GM23248 (cell line): ENCODE measurements at regions not wholly inside any gene's neighbourhood (a gene's known extent, or its start where the extent isn't known, plus 50 kb on each side); places are given as distances from the start of the nearest gene placed in this dataset.

ENCODE experiments used
- DNase-seq: peaks from one replicate; pipeline ENCODE4 v3.0.0-alpha.2; 2015
- H2AFZ ChIP-seq: fragments of 200-600 bp; sonication (generic); 2 replicates; pipeline ENCODE4 v1.6.1; 2016; ENCODE audit warnings: antibody characterized with exemption
- H3F3A ChIP-seq: fragments of 200-600 bp; sonication (generic); 2 replicates; pipeline ENCODE4 v1.6.1; 2016; ENCODE audit warnings: mild to moderate bottlenecking, antibody characterized with exemption, mixed run types; ENCODE audit not compliant: insufficient read depth
- H3K27ac ChIP-seq: fragments of 200-600 bp; sonication (generic); 2 replicates; pipeline ENCODE4 v1.5.1; 2016; ENCODE audit warnings: mild to moderate bottlenecking
- H3K27me3 ChIP-seq: fragments of 200-600 bp; sonication (generic); replicated peaks from 2 replicates; pipeline ENCODE4 v1.6.1; 2016; ENCODE audit warnings: mild to moderate bottlenecking; ENCODE audit not compliant: insufficient read depth
- H3K36me3 ChIP-seq: fragments of 200-600 bp; sonication (generic); 2 replicates; pipeline ENCODE4 v1.6.1; 2016; ENCODE audit warnings: low read depth, mild to moderate bottlenecking
- H3K4me1 ChIP-seq: fragments of 200-600 bp; sonication (generic); 2 replicates; pipeline ENCODE4 v1.6.1; 2016; ENCODE audit warnings: mild to moderate bottlenecking; ENCODE audit not compliant: insufficient read depth
- H3K4me2 ChIP-seq: fragments of 200-600 bp; sonication (generic); one replicate; pipeline ENCODE4 v1.6.1; 2016; ENCODE audit warnings: mild to moderate bottlenecking; ENCODE audit not compliant: unreplicated experiment
- H3K4me3 ChIP-seq: fragments of 200-600 bp; sonication (generic); 2 replicates; pipeline ENCODE4 v1.5.1; 2016; ENCODE audit warnings: mild to moderate bottlenecking
- H3K79me2 ChIP-seq: fragments of 200-600 bp; sonication (generic); 2 replicates; pipeline ENCODE4 v1.6.1; 2016; ENCODE audit warnings: mild to moderate bottlenecking; ENCODE audit not compliant: insufficient read depth
- H3K9ac ChIP-seq: fragments of 200-600 bp; sonication (generic); 2 replicates; pipeline ENCODE4 v1.6.1; 2016; ENCODE audit warnings: mild to moderate bottlenecking
- H3K9me2 ChIP-seq: fragments of 200-600 bp; sonication (generic); 2 replicates; pipeline ENCODE4 v1.6.1; 2016; ENCODE audit warnings: mixed run types, mild to moderate bottlenecking, moderate library complexity; ENCODE audit not compliant: insufficient read depth
- H3K9me3 ChIP-seq: fragments of 200-600 bp; sonication (generic); one replicate; pipeline ENCODE4 v1.6.1; 2017; ENCODE audit warnings: low read depth
- H4K20me1 ChIP-seq: fragments of 200-600 bp; sonication (generic); 2 replicates; pipeline ENCODE4 v1.6.0; 2016; ENCODE audit not compliant: insufficient read depth
- EZH2 ChIP-seq: fragments of 200-600 bp; sonication (generic); IDR thresholded peaks from 2 replicates; pipeline ENCODE4 v1.6.1; 2018; ENCODE audit warnings: antibody characterized with exemption, mild to moderate bottlenecking; ENCODE audit not compliant: insufficient read depth, poor library complexity, severe bottlenecking
- EZH2phosphoT487 ChIP-seq: fragments of 200-600 bp; sonication (generic); IDR thresholded peaks from 2 replicates; pipeline ENCODE4 v1.6.1; 2018; ENCODE audit warnings: antibody characterized with exemption, moderate library complexity, mild to moderate bottlenecking, low read depth; ENCODE audit not compliant: insufficient read depth
- WGBS, 2 experiments: methylation state at CpG; one replicate each; pipeline ENCODE4 v1.1.6; 2015 to 2017; ENCODE audit warnings: low lambda C conversion rate in 2 of 2, low coverage in 1 of 2; ENCODE audit errors: missing lambda C conversion rate in 2 of 2; 5-methylcytosine and 5-hydroxymethylcytosine counted together
- in situ Hi-C: fragments of 300-500 bp; cut with MboI; formaldehyde crosslinking; loops from 2 replicates; pipeline ENCODE4 v1.15.0; 2020

DNA sequence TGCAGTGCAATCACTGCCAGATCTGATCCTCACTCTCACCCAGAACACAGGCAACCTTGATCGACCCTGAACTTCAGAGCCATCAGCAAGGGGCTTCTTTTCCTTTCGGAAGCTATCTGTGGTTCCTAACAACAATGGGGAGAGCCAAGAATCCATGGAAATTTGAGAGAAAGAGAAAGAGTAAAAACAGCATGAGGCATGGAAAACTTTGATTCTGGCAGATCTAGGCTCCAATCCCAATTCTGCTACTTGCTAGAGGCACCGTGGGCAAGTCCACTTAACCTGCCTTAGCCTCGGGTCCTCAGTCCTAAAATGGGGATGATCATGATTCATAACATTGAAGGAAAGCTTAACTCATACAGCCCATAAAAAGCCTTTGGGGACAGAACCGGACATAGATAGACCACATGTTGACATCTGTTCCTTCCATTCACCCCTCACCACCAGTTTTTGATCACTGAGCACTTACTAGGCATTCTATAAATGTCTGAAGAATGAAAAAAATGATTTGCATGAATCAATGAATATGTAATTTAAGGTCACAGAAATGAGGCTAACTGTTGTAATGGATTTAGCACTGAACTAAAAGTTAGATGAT is 605.7 kb upstream of the CFAP20DC start:
- no peak overlapping the region for H3K4me2 ChIP-seq
- DNase-seq = no peak
- no peaks in the 10 kb centered on the region for H4K20me1 ChIP-seq
- in situ Hi-C loops = no loop called here
- H3F3A ChIP-seq = no peaks in the 10 kb centered on the region
- H3K79me2 ChIP-seq = no peaks in the 10 kb centered on the region
- no peak for TF ChIP-seq EZH2phosphoT487
- TF ChIP-seq EZH2 = no peak
- H3K9me3 ChIP-seq = no peaks in the 10 kb centered on the region
- no peak overlapping the region for H3K9ac ChIP-seq
- no peak overlapping the region for H3K27ac ChIP-seq
- no peaks in the 10 kb centered on the region for H3K9me2 ChIP-seq
- H3K27me3 ChIP-seq = no peaks in the 10 kb centered on the region
- no peaks in the 10 kb centered on the region for H3K36me3 ChIP-seq
- H2AFZ ChIP-seq = no peak overlapping the region
- H3K4me3 ChIP-seq = no peak overlapping the region
- H3K4me1 ChIP-seq = peaks cover 4% of the 10 kb centered on the region; the same call in 1 of the 2 replicates
- 62 to 64% methylated on average over 5 of the region's 5 CpGs for WGBS, 2 experiments

- Histone ChIP-seq H3K79me2 (no peaks in the 10 kb centered on the region), H3K36me3 (no peaks in the 10 kb centered on the region), H3K9ac (no peak overlapping the region), H2AFZ (peak overlapping the region; percentile 71), H3K4me3 (no peak overlapping the region), H3K9me2 (no peaks in the 10 kb centered on the region), H3K4me2 (peak overlapping the region; percentile 60), H4K20me1 (no peaks in the 10 kb centered on the region), H3K27ac (no peak overlapping the region), H3F3A (no peaks in the 10 kb centered on the region), H3K4me1 (no peaks in the 10 kb centered on the region), H3K9me3 (no peaks in the 10 kb centered on the region), H3K27me3 (no peaks in the 10 kb centered on the region)
- no peak for TF ChIP-seq EZH2
- TF ChIP-seq EZH2phosphoT487 = no peak
- no peak for DNase-seq
- in situ Hi-C loops = no loop called here
- WGBS, 2 experiments = 53 to 58% methylated on average over 12 of the region's 12 CpGs
These were observed 604.9 kb upstream of the CFAP20DC start for GRCh38 chr3:59654480-59655417.

GRCh38 chr3:59654123-59654479 is 604.3 kb upstream of the CFAP20DC start:
- Histone ChIP-seq H3K4me1 (no peaks in the 10 kb centered on the region), H3K4me3 (no peak overlapping the region), H3K79me2 (no peaks in the 10 kb centered on the region), H4K20me1 (no peaks in the 10 kb centered on the region), H3K9me3 (no peaks in the 10 kb centered on the region), H2AFZ (peak overlapping the region; percentile 71), H3K9ac (no peak overlapping the region), H3K27me3 (no peaks in the 10 kb centered on the region), H3K9me2 (no peaks in the 10 kb centered on the region), H3K36me3 (no peaks in the 10 kb centered on the region), H3F3A (no peaks in the 10 kb centered on the region), H3K4me2 (peak overlapping the region; percentile 60), H3K27ac (no peak overlapping the region)
- peak; percentile 63 for DNase-seq
- 3 to 4% methylated on average over 9 of the region's 9 CpGs for WGBS, 2 experiments
- TF ChIP-seq EZH2 (no peak), EZH2phosphoT487 (no peak)
- in situ Hi-C loops = no loop called here

DNA sequence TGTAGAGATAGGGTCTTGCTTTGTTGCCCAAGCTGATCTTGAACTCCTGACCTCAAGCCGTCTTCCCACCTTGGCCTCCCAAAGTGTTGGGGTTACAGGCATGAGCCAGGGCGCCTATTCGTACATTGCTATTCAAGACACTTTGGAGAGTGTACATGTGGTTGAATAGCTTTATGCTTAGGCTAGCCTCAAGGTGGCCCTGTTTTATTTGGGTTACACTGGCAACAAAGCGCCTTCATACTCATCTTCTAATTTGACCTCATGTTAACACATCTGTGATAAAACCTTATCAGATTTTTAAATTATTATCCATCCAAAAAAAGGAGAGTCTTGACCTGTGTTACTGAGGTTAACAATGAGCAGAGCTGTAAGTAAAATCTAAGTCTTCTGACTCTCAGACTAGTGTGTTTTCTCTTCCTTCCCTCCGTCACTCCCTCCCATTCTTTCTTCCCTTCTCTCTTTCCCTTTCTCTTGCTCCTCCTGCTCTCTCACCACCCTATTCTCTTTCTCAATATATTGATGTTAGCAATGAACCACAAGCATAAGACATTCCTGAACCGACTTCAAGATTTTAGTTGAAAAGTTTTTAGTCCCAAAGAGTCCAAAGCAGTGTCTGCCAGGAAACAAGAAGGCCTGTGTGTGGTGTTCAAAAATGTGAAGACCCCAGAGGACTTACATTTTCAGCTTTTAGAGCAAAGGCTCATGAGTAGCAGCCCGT is 603.7 kb upstream of the CFAP20DC start:
- Histone ChIP-seq H3K36me3 (no peaks in the 10 kb centered on the region), H3F3A (no peaks in the 10 kb centered on the region), H3K9me3 (no peaks in the 10 kb centered on the region), H3K27me3 (no peaks in the 10 kb centered on the region), H3K4me3 (no peak overlapping the region), H3K4me2 (peak overlapping the region; percentile 60), H4K20me1 (no peaks in the 10 kb centered on the region), H2AFZ (peak overlapping the region; percentile 71), H3K9me2 (no peaks in the 10 kb centered on the region), H3K9ac (no peak overlapping the region), H3K4me1 (no peaks in the 10 kb centered on the region), H3K79me2 (no peaks in the 10 kb centered on the region), H3K27ac (no peak overlapping the region)
- TF ChIP-seq EZH2 (no peak), EZH2phosphoT487 (no peak)
- in situ Hi-C loops = no loop called here
- DNase-seq = peak; percentile 11
- WGBS, 2 experiments = 56 to 57% methylated on average over 7 of the region's 7 CpGs
